Ascending aorta (tissue), 2 donors: ENCODE measurements at regions not wholly inside any gene's neighbourhood (a gene's known extent, or its start where the extent isn't known, plus 50 kb on each side); places are given as distances from the start of the nearest gene placed in this dataset.

ENCODE experiments used
- DNase-seq, 2 donors: peaks; one replicate each; pipeline ENCODE4 v3.0.0-alpha.2; 2019; ENCODE audit warnings: low spot score in 2 of 2
- H3K27ac ChIP-seq, 2 donors: fragments of 200-600 bp; sonication (generic); one replicate each; pipeline ENCODE4 v1.5.1; 2016 to 2017; ENCODE audit warnings: mild to moderate bottlenecking in 1 of 2
- H3K27me3 ChIP-seq: fragments of 200-600 bp; sonication (generic); one replicate; pipeline ENCODE4 v1.5.1; 2017
- H3K36me3 ChIP-seq, 2 donors: fragments of 200-600 bp; sonication (generic); one replicate each; pipeline ENCODE4 v1.5.1; 2016
- H3K4me1 ChIP-seq, 2 donors: fragments of 200-600 bp; sonication (generic); one replicate each; pipeline ENCODE4 v1.5.1; 2016 to 2017; ENCODE audit warnings: mild to moderate bottlenecking in 1 of 2
- H3K4me3 ChIP-seq, 2 donors: fragments of 200-600 bp; sonication (generic); one replicate each; pipeline ENCODE4 v1.5.1; 2016 to 2017; ENCODE audit warnings: mild to moderate bottlenecking in 1 of 2
- H3K9me3 ChIP-seq, 2 donors: fragments of 200-600 bp; sonication (generic); one replicate each; pipeline ENCODE4 v1.5.1; 2016
- intact Hi-C: fragments of 100-400 bp; cut with DNase I; formaldehyde crosslinking; loops from one replicate; pipeline ENCODE4 v1.15.1; 2023
- TF ChIP-seq, protein P1 (sequence below), 3 experiments: fragments of 200-600 bp in 2 of 3; fragments of 450-650 bp in 1 of 3; sonication (generic) in 2 of 3; IDR thresholded peaks; one replicate each; pipeline ENCODE4 v1.5.1; 2016 to 2019; ENCODE audit warnings: antibody characterized with exemption in 3 of 3, mild to moderate bottlenecking in 1 of 3, moderate library complexity in 1 of 3

DNA sequence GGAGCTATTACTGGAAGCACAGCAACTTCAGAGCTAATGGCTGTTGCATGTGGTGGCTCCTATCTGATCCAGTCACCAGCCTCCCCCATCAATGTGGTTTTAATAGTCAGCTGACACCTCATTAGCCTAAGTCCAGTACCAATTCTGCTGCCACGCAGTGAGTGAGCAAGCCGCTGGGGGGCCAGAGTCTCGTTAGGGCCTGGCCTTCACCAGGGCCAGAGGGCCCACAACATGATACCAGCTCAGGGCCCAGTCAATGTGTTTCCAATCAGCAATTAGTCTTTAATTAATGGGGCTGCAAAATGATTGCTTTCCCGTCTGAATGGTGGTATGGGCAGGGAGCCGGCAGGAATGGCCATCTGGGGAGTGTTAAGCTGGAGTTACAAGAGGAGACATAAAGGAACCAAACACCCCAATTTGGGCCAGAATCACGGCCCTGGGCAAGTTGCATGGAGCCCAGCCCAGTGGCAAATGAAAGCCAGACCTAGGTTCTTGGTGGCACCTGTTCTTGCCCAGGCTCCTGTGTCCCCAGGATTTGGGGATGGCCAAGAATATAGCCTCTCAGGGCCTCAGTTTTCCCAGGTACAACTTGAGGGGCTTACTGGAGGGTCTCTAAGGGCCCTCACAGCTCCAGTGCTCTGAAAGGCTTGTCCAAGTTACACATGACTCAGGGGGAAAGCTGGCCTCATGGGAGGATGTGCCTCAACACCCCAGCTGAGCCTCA lies 119.2 kb downstream of the EFNB1 start:
- Histone ChIP-seq H3K36me3 (no peaks in the 10 kb centered on the region), H3K27me3 (no peaks in the 10 kb centered on the region), H3K9me3 (no peaks in the 10 kb centered on the region), H3K4me3 (no peak overlapping the region), H3K4me1 (no peaks in the 10 kb centered on the region), H3K27ac (no peak overlapping the region)
- TF ChIP-seq, protein P1, sequence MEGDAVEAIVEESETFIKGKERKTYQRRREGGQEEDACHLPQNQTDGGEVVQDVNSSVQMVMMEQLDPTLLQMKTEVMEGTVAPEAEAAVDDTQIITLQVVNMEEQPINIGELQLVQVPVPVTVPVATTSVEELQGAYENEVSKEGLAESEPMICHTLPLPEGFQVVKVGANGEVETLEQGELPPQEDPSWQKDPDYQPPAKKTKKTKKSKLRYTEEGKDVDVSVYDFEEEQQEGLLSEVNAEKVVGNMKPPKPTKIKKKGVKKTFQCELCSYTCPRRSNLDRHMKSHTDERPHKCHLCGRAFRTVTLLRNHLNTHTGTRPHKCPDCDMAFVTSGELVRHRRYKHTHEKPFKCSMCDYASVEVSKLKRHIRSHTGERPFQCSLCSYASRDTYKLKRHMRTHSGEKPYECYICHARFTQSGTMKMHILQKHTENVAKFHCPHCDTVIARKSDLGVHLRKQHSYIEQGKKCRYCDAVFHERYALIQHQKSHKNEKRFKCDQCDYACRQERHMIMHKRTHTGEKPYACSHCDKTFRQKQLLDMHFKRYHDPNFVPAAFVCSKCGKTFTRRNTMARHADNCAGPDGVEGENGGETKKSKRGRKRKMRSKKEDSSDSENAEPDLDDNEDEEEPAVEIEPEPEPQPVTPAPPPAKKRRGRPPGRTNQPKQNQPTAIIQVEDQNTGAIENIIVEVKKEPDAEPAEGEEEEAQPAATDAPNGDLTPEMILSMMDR (IDR thresholded peaks at IDR 0.05) = no peak
- intact Hi-C loops = no loop called here
- peak in 1 of 2 donors; percentile 46 for DNase-seq

DNA sequence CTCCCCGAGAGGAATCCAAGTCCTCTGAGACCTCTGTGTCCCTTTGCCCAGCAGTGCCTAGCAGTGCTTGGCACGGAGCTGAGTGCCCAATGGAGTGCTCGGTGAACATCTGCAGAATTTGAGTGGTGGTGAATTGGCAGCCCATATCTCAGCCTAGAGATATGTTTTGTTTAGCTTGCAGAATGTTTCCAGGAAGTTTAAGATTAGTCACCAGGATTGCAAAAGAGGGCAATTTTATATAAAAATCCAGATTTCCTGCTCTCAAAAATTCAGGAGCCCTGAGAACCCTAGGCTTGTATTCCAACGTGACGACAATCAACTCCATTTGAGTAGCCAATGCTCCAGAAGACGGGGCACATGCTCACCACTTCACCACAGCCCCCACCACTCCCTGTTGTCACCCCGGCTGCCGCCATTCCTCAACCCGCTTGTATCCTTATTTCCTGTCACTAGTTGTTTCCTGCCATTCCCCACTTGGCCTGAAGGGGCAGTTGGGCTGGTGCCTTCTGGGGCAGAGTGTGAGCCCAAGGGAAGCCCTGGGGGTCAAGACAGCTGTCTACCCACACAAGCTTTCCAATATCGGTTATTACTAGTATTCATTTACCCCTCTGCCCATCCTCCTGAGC lies 116.9 kb downstream of the EFNB1 start:
- TF ChIP-seq, protein P1 (IDR thresholded peaks at IDR 0.05) = peak in 2 of 3 experiments; percentile 20 to 25
- Histone ChIP-seq H3K36me3 (no peaks in the 10 kb centered on the region), H3K27me3 (no peaks in the 10 kb centered on the region), H3K27ac (no peak overlapping the region), H3K4me1 (no peaks in the 10 kb centered on the region), H3K9me3 (no peaks in the 10 kb centered on the region), H3K4me3 (no peak overlapping the region)
- DNase-seq = peak in 1 of 2 donors; percentile 60
- intact Hi-C loops = no loop called here

DNA sequence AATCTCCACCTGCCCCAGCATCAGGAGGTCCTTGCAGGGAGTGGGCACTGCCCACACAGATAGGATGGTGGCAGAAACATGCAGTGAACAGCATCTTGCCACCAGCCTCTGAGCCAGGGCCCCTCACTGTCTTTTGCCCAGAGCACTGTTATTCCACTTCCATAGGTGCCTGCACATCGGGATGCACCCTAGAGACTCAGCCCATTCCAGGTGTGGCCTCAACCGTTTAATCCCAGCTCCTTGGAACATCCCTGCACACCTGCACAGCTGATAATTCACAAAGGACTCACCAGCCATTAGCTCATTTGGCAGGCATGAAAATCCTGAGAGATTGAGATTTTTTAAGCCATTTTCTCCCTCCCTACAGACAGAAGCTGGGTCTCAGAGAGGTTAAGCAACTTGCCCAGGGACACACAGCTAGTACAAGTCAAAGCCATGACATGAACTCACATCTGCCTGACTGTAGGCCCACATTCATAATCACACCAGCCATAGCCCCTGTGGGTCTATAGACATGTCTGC lies 116.3 kb downstream of the EFNB1 start:
- no peaks in the 10 kb centered on the region for H3K4me1 ChIP-seq
- H3K27me3 ChIP-seq = peaks cover under 1% of the 10 kb centered on the region
- no peak for DNase-seq
- H3K36me3 ChIP-seq = no peaks in the 10 kb centered on the region
- TF ChIP-seq, protein P1 (IDR thresholded peaks at IDR 0.05) = no peak
- H3K4me3 ChIP-seq = no peak overlapping the region
- H3K27ac ChIP-seq = no peak overlapping the region
- intact Hi-C loops = no loop called here
- H3K9me3 ChIP-seq = no peaks in the 10 kb centered on the region

DNA sequence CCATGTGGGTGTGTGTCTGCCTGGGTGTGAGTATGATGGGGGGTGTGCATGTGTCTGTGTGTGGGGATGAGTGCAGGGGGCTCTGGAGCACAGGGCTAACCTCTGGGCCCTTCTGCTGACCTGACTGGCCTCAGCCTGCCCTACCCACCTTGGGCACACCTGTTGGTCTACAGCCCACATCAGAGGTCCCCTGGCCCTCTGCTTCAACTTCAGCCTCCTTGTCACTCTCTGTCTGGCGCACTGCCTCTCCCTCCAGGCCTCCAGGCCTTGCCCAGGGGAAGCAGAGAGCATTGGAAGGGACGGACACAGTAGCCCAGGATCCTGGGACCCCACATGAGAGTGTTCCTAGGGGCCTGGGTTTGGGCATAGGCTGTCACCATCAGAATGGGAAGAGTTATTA lies 115.4 kb downstream of the EFNB1 start:
- Histone ChIP-seq H3K4me1 (no peaks in the 10 kb centered on the region), H3K9me3 (no peaks in the 10 kb centered on the region), H3K36me3 (no peaks in the 10 kb centered on the region), H3K27me3 (peaks cover 3% of the 10 kb centered on the region), H3K4me3 (no peak overlapping the region), H3K27ac (no peak overlapping the region)
- intact Hi-C loops = no loop called here
- DNase-seq = peak in 1 of 2 donors; percentile 42
- TF ChIP-seq, protein P1 (IDR thresholded peaks at IDR 0.05) = no peak

DNA sequence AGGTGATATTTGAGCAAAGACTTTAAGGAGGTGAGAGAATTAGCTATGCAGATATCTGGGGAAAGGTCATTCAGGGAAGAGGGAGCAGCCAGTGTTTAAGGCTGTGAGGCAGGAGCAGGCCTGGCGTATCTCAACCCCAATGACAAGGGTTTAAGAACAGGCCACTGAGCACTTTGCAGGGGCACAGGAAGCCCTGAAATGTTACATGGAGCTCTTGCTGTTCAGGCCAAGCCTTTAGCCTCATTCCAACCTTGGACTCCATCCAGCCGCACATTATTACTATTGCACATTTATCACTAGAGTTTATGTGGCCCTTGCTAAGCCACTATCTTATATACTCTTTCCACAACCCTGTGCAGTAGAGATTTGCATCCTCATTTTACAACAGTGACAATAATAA lies 114.0 kb downstream of the EFNB1 start:
- Histone ChIP-seq H3K36me3 (no peaks in the 10 kb centered on the region), H3K4me1 (peaks cover 0 to 2% of the 10 kb centered on the region in 2 donors), H3K27ac (no peak overlapping the region), H3K9me3 (no peaks in the 10 kb centered on the region), H3K4me3 (no peak overlapping the region), H3K27me3 (peaks cover 3% of the 10 kb centered on the region)
- intact Hi-C loops = no loop called here
- DNase-seq = no peak
- TF ChIP-seq, protein P1 (IDR thresholded peaks at IDR 0.05) = no peak
